Cardiac fibroblast (primary cell): ENCODE measurements at regions not wholly inside any gene's neighbourhood (a gene's known extent, or its start where the extent isn't known, plus 50 kb on each side); places are given as distances from the start of the nearest gene placed in this dataset.

Experiments
- DNase-seq, 2 donors: peaks; one replicate each; pipeline versions ENCODE4 v3.0.0 to v3.0.0-alpha.2; 2010; ENCODE audit warnings: low read depth in 2 of 2
- H3K4me3 ChIP-seq, 2 donors: replicated peaks in 1 of 2; 1 replicate in 1 of 2; 2 replicates in 1 of 2; pipeline ENCODE4 v1.5.1; 2011; ENCODE audit warnings: low read depth in 2 of 2, low read length in 2 of 2, mild to moderate bottlenecking in 2 of 2, moderate library complexity in 1 of 2
- TF ChIP-seq, protein P1 (sequence below): IDR thresholded peaks from one replicate; pipeline ENCODE4 v1.5.1; 2011; ENCODE audit warnings: low read depth, mild to moderate bottlenecking, low read length, inconsistent platforms

DNA sequence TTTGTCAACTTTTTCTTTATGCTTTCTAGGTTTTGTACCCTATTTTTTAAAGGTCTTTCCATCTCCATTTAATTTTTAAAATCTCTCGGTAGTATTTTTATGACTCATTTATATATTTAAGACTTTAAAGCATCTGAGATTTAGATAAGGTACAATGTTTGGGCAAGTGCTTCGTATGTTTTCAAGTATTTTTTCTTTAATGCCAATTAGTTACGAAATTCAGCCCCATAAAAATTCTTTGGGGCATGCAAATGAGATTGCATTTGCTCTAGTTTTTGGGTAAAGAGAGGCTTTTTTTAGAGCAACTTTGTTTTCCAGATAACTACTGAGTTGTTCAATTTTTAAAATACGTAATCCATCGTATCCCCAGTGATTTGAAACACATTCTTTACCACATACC is 65.3 kb upstream of the CRHR1 start:
- H3K4me3 ChIP-seq, result no peak overlapping the region
- no peak for DNase-seq
- TF ChIP-seq, protein P1, sequence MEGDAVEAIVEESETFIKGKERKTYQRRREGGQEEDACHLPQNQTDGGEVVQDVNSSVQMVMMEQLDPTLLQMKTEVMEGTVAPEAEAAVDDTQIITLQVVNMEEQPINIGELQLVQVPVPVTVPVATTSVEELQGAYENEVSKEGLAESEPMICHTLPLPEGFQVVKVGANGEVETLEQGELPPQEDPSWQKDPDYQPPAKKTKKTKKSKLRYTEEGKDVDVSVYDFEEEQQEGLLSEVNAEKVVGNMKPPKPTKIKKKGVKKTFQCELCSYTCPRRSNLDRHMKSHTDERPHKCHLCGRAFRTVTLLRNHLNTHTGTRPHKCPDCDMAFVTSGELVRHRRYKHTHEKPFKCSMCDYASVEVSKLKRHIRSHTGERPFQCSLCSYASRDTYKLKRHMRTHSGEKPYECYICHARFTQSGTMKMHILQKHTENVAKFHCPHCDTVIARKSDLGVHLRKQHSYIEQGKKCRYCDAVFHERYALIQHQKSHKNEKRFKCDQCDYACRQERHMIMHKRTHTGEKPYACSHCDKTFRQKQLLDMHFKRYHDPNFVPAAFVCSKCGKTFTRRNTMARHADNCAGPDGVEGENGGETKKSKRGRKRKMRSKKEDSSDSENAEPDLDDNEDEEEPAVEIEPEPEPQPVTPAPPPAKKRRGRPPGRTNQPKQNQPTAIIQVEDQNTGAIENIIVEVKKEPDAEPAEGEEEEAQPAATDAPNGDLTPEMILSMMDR, result no peak

DNA sequence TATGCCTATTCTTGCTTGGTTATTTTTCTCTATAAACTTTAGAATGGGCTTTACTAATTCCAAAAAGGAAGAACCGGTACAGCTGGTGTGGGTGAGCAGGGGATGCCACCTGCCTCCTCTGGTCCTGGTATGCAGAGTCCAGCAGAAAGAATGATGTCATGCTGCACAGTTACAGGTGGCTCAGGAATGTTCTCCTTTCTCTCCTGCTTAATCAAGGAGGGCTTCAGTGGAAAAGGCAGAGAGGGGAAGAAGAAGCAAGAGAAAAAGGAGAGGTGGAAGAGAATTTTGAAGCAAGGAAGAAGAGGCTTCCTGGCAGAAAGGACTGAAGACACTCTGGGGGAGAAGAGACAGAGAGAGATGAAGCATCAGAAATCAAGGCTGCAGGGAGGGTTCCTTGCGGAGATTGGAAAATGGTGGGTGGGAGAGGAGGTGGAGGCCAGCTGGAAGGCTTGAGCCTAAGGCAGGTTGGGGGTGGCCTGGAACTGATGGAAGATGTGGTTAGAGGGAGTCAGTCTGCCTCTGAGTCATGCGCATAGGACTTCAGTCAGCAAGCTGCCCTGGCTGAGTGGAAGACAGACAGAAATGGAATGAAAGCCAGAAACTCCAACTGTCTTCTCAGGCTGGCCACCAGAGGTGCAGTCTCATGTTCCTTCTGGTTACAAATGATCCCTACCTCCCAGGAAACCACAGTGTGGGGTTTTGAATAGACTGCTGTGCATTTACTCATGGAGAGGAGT is 64.6 kb upstream of the CRHR1 start:
- no peak overlapping the region for H3K4me3 ChIP-seq
- TF ChIP-seq, protein P1, result peak; percentile 61
- DNase-seq, result peak; percentile 52 to 72

DNA sequence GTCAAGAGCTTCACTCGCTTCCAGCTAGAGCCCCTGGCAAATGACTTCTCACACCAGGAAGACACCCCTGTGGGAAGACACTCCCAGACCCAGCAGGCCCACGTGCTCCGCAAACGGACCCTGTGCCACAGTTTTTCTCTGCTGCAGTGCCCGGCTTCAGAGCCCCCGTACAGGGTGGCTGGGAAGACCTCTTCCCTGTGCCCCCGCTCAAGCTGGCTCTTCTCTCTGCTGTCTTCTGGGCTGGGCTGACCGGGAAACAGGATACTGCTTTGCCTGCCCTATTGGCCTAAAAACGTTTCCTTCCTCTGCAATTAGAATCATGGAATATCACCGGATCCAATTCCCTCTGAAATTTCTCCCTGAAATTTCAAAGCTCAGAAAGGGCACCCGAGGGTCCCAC is 63.7 kb upstream of the CRHR1 start:
- no peak for DNase-seq
- TF ChIP-seq, protein P1, result no peak
- H3K4me3 ChIP-seq, result no peak overlapping the region

DNA sequence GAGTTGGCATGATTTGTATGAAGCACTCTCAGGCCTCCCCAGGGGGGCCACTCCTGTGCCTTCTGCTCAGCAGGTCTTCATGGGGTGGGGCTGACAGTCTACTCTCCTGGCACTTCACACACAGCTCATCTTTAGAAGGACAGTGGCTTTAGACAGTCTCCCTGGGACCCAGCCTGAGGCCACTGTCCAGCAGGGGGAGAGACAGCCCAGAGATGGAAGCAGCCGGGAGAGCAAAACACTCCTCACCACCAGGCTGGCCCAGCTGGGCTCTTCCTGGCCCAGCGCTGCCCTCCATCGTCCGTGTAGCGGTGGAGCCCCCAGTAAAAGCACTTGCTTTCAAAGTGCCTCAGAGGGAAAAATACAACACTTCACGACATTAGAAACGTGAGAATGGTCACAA is 62.0 kb upstream of the CRHR1 start:
- TF ChIP-seq, protein P1, result no peak
- peak in 1 of 2 donors; percentile 9 for DNase-seq
- no peak overlapping the region for H3K4me3 ChIP-seq

DNA sequence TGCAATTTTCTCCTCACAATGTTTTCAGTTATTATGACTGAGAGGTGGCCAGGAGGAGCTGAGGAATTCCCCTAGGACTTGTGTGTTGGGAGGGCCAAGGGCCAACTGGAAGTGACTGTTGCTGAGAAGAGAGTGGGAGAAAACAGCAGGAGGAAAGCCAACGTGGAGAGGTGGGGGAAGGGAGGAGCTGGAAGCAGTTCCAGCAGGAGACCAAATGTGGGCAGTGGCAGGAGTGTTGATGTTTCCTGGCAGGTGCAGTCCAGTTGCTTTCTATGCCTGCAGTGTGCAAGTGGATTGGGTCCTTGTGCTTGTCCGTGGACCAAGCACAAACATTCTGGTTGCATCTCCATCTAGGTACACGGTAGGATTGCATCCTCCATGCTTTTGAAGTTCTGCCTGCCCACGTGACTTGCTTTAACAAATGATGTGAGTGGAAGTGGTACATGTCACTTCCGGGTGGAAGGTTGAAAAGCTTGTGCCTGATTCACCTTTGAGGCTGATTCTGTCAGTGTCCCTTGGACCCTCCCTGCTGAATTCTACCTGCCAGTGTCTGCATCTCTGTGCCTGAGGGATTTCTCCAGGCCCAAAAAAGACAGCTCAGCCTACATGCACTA is 54.7 kb upstream of the CRHR1 start:
- no peak for DNase-seq
- no peak overlapping the region for H3K4me3 ChIP-seq
- TF ChIP-seq, protein P1, result no peak

DNA sequence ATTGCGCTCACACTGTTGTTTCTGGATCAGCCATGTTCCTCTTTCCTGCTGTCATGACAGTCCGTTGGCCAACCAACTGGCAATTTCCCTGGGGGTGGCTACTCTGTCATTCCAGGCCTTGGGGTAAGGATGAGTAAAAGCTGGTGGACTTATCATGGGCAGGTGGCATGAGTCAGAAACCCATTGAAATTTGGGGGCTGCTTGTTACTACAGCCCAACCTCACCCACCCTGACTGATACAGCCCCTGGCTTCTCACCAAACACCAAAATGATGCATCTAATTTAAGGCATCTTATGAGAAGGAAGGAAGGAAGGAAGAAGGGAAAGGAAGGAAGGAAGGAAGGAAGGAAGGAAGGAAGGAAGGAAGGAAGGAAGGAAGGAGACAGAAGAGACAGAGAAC is 53.9 kb upstream of the CRHR1 start:
- no peak overlapping the region for H3K4me3 ChIP-seq
- DNase-seq, result no peak
- TF ChIP-seq, protein P1, result no peak
